Endometrium (tissue), 2 donors: ENCODE measurements at regions not wholly inside any gene's neighbourhood (a gene's known extent, or its start where the extent isn't known, plus 50 kb on each side); places are given as distances from the start of the nearest gene placed in this dataset.
"Not testable (repeated sequence)": the region's sequence is repeated elsewhere in the genome, so short reads cannot be mapped to it uniquely, and the experiment has no call there.

Experiments used
- FAIRE-seq: peaks from 2 replicates; lab custom pipeline; 2012; peaks lifted over from hg19 to GRCh38; lab: Jason Lieb, UNC
- donor health status: control.
- donor health status: control.

- no peak for FAIRE-seq
These were observed 98.2 kb upstream of the DTNBP1 start for GRCh38 chr6:15761045-15761502.

GRCh38 chr6:15758631-15759215, 95.9 kb upstream of the DTNBP1 start:
- no peak for FAIRE-seq

DNA sequence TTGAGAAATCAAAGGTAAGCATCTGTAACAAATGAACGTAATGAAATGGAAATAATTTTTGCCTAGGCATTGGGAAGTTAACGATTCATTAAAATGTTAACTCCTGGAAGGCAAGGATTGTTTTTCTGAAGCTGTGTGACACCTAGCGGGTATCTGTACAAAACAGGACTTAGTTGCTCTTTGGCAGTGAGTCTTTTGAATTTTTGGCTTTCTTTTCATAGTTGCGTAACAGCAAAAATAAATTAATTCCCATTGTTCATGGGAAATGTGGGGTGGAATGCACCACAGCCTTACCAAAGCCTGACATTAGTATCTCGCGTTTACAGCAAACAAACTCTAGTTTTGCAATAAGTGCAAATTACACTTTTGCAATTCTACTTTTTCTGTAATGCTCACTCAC, 92.7 kb upstream of the DTNBP1 start:
- no peak for FAIRE-seq

- no peak for FAIRE-seq
These were observed 91.9 kb upstream of the DTNBP1 start for GRCh38 chr6:15754706-15755079.

GRCh38 chr6:15754035-15754705, 91.3 kb upstream of the DTNBP1 start:
- FAIRE-seq, result no peak

GRCh38 chr6:15752820-15753219, 90.0 kb upstream of the DTNBP1 start:
- no peak for FAIRE-seq

- FAIRE-seq, result no peak
These were observed 89.0 kb upstream of the DTNBP1 start for GRCh38 chr6:15751721-15752350.

- no peak for FAIRE-seq
These were observed 85.5 kb upstream of the DTNBP1 start for GRCh38 chr6:15748341-15748740.

DNA sequence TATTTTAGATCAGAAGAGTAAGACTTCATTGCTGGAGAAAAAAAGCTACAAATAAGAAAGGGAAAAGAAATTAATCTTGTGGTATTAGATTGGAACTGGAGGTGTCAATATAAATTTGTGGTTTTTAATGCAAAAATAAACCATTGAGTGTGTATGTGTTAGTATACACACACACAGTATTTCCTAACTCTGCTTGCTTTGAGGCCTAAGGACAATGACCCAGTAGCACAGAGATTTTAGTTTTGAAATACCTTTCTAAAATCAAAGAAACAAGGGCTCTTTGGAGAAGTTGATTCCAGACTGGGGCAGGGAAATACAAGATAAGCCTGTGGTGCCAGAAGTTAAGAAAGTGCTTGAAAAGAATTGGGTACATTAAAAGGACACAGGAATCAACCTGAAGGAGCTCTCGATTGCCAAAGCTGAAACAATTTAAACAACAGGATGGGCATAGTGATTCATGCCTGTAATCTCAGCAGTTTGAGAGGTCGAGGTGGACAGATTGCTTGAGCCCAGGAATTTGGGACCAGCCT, 84.6 kb upstream of the DTNBP1 start:
- FAIRE-seq, result no peak

GRCh38 chr6:15745781-15746180, 83.0 kb upstream of the DTNBP1 start:
- no peak for FAIRE-seq

DNA sequence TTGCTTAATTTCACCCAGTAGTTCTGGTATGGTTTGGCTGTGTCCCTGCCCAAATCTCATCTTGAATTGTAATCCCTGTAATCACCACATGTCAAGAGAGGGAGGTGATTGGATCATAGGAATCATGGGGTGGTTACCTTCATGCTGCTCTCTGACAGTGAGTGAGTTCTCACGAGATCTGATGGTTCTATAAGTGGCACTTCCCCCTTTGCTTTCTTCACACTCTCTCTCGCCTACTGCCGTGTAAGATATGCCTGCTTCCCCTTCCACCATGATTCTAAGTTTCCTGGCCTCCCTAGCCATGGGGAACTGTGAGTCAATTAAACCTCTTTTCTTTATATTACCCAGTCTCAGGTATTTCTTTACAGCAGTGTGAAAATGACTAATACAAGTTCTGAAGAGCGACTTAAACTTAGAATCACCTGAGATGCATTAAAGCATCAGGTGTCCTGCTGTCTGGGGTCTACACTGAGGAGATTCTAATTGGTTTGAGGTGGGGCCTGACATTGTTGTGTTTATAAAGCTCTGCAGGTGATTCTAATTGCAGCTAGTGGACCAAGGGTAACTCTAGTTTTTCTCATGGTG, 82.1 kb upstream of the DTNBP1 start:
- FAIRE-seq, result no peak

DNA sequence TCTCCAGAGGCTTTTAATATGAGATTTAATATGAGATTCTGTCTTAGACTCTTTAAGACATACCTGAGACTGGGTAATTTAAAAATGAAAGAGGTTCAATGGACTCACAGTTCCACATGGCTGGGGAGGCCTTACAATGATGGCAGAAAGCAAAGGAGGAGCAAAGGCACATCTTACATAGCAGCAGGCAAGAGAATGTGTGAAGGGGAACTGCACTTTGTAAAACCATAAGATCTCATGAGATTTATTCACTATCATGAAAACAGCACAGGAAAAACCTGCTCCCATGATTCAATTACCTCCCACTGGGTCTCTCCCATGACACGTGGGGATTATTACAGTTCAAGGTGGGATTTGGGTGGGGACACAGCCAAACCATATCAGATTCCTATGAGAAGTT, 79.2 kb upstream of the DTNBP1 start:
- not testable (repeated sequence) for FAIRE-seq

DNA sequence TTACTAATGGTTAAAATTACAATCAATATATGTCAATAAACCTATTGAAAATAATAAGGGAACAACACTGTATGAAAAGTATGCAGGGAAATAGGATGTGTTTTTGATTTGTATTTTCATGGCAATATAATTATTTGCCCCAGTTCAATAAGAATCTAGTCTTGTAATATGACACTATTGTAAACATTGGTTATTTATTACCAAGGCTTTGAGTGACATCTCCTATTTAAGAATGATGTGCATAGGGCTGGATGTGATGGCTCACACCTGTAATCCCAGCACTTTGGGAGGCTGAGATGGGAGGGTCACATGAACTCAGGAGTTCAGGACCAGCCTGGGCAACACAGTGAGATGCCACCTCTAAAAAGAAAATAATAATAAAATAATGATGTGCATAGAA, 78.6 kb upstream of the DTNBP1 start:
- no peak for FAIRE-seq

DNA sequence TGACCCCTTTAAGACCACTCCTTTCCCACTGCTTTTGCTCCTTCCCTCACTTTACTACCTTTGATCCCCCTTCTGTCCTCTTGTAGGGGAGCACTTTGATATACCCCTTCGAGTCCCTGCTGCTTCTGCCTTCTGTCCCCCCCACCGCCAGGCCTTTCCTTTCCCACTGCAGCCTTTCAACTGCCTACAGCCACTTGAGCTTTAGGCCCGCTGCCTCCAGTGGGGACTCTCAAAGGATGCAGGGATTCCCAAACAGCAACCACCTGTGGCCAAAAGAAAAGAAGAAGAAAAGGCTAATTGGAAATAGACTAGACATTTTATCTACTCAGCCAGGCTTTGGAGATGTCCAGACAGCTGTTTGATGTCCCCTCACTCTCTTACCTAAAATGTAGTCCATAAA, 77.0 kb upstream of the DTNBP1 start:
- no peak for FAIRE-seq

DNA sequence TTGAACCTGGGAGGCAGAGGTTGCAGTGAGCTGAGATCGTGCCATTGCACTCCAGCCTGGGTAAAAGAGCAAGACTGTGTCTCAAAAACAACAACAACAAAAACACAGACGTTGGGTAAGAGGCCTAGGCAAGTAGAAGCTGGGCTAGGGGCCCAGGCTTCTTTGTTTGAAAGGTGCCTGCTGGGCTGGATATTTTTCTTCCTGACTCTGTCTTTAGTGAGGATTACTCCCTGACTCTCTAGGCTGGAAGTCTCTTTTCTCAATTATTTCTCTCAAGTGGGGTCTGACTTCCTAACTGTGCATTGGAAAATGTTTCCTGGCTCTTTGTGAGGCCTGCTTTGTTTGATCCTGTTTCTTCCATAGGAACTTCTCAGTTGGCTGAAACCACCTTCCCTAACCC, 76.5 kb upstream of the DTNBP1 start:
- FAIRE-seq, result no peak

GRCh38 chr6:15738195-15738594, 75.4 kb upstream of the DTNBP1 start:
- FAIRE-seq, result not testable (repeated sequence)

- FAIRE-seq, result no peak
These were observed 73.5 kb upstream of the DTNBP1 start for GRCh38 chr6:15736297-15736696.

DNA sequence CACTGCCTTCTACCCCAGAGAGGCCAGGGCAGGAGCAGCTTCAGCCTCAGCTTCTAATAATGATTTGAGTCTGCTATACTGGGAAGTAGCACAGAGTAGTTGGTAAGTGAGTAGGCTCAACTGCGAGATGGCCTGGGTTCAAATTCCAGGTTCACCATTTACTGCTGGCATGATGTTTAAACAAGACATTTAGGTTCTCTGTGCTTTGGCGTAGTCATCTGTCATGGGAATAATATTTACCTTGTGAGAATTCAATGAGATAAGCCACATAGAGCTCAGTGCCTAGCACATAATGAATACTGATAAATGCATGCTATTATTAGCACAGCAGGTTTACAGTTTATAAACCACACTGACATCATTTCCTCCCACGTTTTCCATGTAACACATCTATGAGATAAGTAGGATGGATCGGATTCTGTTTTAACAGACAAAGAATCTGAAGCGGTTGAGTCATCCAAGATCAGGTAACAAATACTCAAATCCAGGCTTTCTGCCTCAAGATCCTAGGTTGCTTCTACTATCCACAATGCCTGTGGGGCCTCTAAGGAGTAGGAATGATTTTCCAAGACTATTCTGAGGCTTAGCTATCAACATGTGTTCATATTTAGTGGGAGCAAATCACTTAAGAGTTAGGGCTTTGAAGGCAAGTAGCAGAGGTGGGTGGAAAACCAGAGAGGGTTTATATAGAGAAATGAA, 72.9 kb upstream of the DTNBP1 start:
- FAIRE-seq, result no peak

DNA sequence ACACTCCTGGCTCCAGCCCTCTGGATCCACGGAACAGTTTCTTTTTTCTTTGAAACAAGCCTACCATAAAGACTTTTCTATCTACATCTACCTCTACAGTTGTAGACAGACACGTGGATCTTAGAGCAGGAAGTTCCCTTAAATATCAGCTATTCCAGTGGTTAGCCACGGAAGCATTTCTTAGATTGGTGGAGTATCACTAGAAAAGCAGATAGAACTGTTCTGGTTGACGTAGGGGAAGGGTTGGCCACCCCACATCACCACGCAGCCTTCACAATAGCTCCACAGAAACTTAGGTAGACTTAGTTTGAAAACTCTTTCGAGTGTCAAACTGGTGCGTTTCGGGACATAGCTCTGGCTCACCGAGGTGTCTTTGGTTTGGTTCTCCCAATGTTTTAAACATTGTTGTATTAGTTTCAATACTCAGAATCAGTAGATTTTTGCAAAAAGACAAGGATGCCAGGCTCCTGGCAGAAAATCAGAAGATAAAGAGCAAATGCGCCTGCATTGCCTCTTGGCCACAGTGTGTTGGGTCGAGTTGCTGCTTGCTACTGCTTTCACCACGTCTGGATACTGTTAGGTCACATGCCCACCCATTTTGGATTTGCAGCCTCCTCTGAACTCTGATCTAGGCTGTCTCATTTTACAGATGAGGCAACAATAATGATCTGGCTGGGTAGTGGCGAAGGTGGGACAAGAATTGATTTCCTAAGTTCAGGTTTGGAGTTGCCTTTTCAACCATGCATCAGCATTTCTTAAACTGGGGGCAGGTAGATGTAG, 71.5 kb upstream of the DTNBP1 start:
- no peak for FAIRE-seq

DNA sequence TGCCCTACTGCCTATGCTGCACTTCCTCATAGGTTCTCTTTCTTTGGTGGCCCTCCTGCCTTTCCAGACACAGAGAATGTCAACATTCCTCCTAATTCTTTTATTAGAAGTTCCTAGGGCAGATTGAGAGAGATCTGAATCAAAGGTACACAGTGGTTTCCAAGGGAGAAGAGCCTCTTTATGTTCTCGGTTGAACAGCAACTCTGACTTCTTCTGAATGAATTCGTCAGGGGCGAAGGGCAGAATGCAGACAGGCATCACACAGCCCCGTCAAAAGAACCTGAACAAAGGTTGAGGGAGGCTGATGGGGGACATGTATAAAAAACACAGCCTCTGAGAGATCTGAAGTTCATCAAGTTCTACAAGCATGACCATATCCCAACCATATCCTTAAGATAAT, 68.1 kb upstream of the DTNBP1 start:
- FAIRE-seq, result no peak

DNA sequence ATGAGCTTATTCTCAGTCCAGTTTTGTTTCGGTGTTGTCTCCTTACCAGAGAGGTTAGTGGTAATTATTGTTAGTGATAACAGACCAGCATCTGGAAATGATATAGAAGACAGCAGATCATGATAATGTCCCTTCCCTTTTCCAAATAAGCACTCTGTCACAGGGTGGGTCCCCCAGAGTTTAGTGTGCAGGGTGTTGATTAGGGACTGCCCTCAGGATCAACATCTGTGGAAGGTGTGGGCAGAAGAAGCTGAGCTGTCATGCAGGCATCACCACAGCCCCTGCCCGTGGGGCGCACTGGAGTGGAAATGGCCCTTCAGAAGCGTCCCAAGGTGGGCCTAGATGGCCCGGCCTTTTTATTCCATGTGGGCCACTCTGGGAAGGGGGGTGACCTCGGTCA, 67.6 kb upstream of the DTNBP1 start:
- no peak for FAIRE-seq

- FAIRE-seq, result no peak
These were observed 59.9 kb upstream of the DTNBP1 start for GRCh38 chr6:15722731-15723130.
